ENCODE measurements at regions not wholly inside any gene's neighbourhood (a gene's known extent, or its start where the extent isn't known, plus 50 kb on each side); places are given as distances from the start of the nearest gene placed in this dataset. TPM values are rescaled to one million over a fixed set of nuclear protein-coding genes. Genes with fewer than 3 reads are reported as not detected.

GRCh38 chrX:82816562-82816961, 691.5 kb upstream of the POU3F4 start:
- Histone ChIP-seq H3K27me3 (ENCODE audit: control insufficient read depth, insufficient read depth, low read length) (no peaks in the 10 kb centered on the region), H3K4me3 (ENCODE audit: low read depth, low read length) (no peak overlapping the region), H3K36me3 (ENCODE audit: control insufficient read depth, insufficient read depth, low read length) (no peaks in the 10 kb centered on the region)
- no peak for DNase-seq (ENCODE audit: low read depth)
- no peak for TF ChIP-seq CTCF (IDR thresholded peaks at IDR 0.05; ENCODE audit: insufficient read depth, low read depth, low read length)
- POLR2A ChIA-PET, result no interaction called here
- CTCF ChIA-PET, result no interaction called here

- DNase-seq (ENCODE audit: low read depth), result no peak
- CTCF ChIA-PET, result no interaction called here
- no peak for TF ChIP-seq CTCF (IDR thresholded peaks at IDR 0.05; ENCODE audit: insufficient read depth, low read depth, low read length)
- no peaks in the 10 kb centered on the region for H3K36me3 ChIP-seq (ENCODE audit: control insufficient read depth, insufficient read depth, low read length)
- no peak overlapping the region for H3K4me3 ChIP-seq (ENCODE audit: low read depth, low read length)
- H3K27me3 ChIP-seq (ENCODE audit: control insufficient read depth, insufficient read depth, low read length), result no peaks in the 10 kb centered on the region
- POLR2A ChIA-PET, result no interaction called here
These were observed 665.8 kb upstream of the POU3F4 start for GRCh38 chrX:82842286-82842685.

GRCh38 chrX:82848111-82848510, 660.0 kb upstream of the POU3F4 start:
- ChIA-PET POLR2A (no interaction called here), CTCF (no interaction called here)
- Histone ChIP-seq H3K4me3 (ENCODE audit: low read depth, low read length) (no peak overlapping the region), H3K36me3 (ENCODE audit: control insufficient read depth, insufficient read depth, low read length) (no peaks in the 10 kb centered on the region), H3K27me3 (ENCODE audit: control insufficient read depth, insufficient read depth, low read length) (no peaks in the 10 kb centered on the region)
- TF ChIP-seq CTCF (IDR thresholded peaks at IDR 0.05; ENCODE audit: insufficient read depth, low read depth, low read length), result no peak
- DNase-seq (ENCODE audit: low read depth), result no peak

Small RNA genes in the stretch of these regions (small RNA-seq; reads per million reads assigned to genes)
- gene RF00394 (ENCODE audit: insufficient read length, low read depth, low replicate concordance), result not detected

Measured in BJ (cell line).